Caco-2 (cell line): ENCODE measurements at regions not wholly inside any gene's neighbourhood (a gene's known extent, or its start where the extent isn't known, plus 50 kb on each side); places are given as distances from the start of the nearest gene placed in this dataset.

Source experiments
- BruUV-seq: library from RNA; stranded (reverse); fragments of 400-500 nt; replicated peaks from 2 replicates; lab custom pipeline; 2021; lab: Mats Ljungman, UMichigan
- CTCF ChIA-PET: fragments of 300-600 bp; sonication (Branson Sonifier 250); formaldehyde crosslinking; loops from one replicate; lab custom pipeline; 2022; ENCODE audit warnings: antibody characterized with exemption; lab: Charles Lee
- POLR2A ChIA-PET: fragments of 300-600 bp; sonication (Branson Sonifier 250); formaldehyde crosslinking; loops from one replicate; lab custom pipeline; 2022; ENCODE audit warnings: antibody characterized with exemption; lab: Charles Lee
- DNase-seq, 2 experiments: peaks; one replicate each; pipeline versions ENCODE4 v3.0.0 to v3.0.0-alpha.2; 2020 to 2022
- H3K27me3 ChIP-seq: replicated peaks from 2 replicates; pipeline ENCODE4 v1.6.0; 2011; ENCODE audit warnings: low read length; ENCODE audit not compliant: control insufficient read depth, insufficient read depth
- H3K36me3 ChIP-seq: 2 replicates; pipeline ENCODE4 v1.5.1; 2011; ENCODE audit warnings: low read length; ENCODE audit not compliant: control insufficient read depth, insufficient read depth
- H3K4me1 ChIP-seq: fragments of 250-450 bp; sonication (Bioruptor Pico); 2 replicates; pipeline ENCODE4 v1.5.1; 2020; ENCODE audit warnings: mild to moderate bottlenecking
- H3K4me3 ChIP-seq: 2 replicates; pipeline ENCODE4 v1.5.1; 2011; ENCODE audit warnings: low read depth, mild to moderate bottlenecking, control low read depth, low read length
- H3K9me3 ChIP-seq: fragments of 250-450 bp; sonication (Bioruptor Pico); 2 replicates; pipeline ENCODE4 v1.5.1; 2020; ENCODE audit warnings: mild to moderate bottlenecking, moderate library complexity
- H3K27ac Mint-ChIP-seq: one replicate; pipeline ENCODE4 v1.8.0; 2022; ENCODE audit warnings: mixed read lengths; ENCODE audit not compliant: unreplicated experiment
- H3K27me3 Mint-ChIP-seq: one replicate; pipeline ENCODE4 v1.8.0; 2022; ENCODE audit warnings: mixed read lengths; ENCODE audit not compliant: insufficient read depth, unreplicated experiment
- H3K36me3 Mint-ChIP-seq: one replicate; pipeline ENCODE4 v1.8.0; 2022; ENCODE audit warnings: mild to moderate bottlenecking, mixed read lengths; ENCODE audit not compliant: insufficient read depth, unreplicated experiment
- H3K4me1 Mint-ChIP-seq: one replicate; pipeline ENCODE4 v1.8.0; 2022; ENCODE audit warnings: low read depth, mixed read lengths; ENCODE audit not compliant: unreplicated experiment
- H3K4me3 Mint-ChIP-seq: one replicate; pipeline ENCODE4 v1.8.0; 2022; ENCODE audit warnings: mild to moderate bottlenecking, moderate library complexity, mixed read lengths; ENCODE audit not compliant: unreplicated experiment
- H3K9me3 Mint-ChIP-seq: one replicate; pipeline ENCODE4 v1.8.0; 2022; ENCODE audit warnings: mixed read lengths; ENCODE audit not compliant: unreplicated experiment
- intact Hi-C: fragments of 100-400 bp; cut with micrococcal nuclease; formaldehyde crosslinking; loops from one replicate; pipeline ENCODE4 v1.10.0; 2022; ENCODE audit not compliant: unreplicated experiment
- TF ChIP-seq, protein P1 (sequence below), 2 experiments: fragments of 200-600 bp in 1 of 2; IDR thresholded peaks; 1 replicate in 1 of 2; 2 replicates in 1 of 2; pipeline versions ENCODE4 v1.5.1 to v1.8.0; 2011 to 2022; ENCODE audit warnings: antibody characterized with exemption in 1 of 2, control low read depth in 1 of 2, inconsistent platforms in 1 of 2, low read depth in 1 of 2, low read length in 1 of 2, mild to moderate bottlenecking in 1 of 2, moderate library complexity in 1 of 2; ENCODE audit not compliant: insufficient read depth in 1 of 2, severe bottlenecking in 1 of 2, unreplicated experiment in 1 of 2

DNA sequence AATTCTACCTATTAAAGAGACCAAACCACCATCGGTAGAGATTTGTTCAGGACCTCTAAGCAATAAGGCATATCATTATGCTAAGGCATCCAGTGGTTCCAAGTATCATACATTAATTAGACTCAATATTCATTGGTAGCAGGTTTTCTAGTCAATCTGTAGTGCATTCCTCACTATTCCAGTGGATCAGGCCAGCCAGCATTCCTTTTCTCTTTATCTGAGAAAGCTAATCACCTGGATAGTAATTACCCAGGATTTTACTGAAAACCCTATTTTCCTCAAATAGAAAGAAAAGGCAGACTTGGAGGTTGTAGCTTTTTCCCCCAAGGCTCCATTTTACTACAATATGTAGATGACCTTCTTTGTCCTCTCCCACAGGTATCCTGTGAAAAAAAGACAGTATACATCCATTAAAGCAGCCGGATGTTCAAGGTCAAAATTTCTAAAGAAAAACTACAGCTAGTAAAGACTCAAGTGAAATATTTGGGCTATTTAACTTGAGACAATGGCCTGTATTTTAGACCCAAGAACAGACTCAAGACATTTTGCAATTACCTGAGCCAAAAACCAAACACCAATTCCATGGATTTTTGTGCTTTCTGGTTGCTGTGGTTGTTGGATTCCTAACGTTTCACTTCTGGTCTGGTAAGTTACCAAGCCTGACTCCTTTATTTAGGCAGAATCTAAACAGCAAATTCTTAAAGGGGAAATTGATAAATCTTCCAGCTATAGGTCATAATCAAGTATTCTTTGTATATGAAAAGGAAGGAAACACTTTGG lies 149.1 kb upstream of the MOCS1 start:
- ChIA-PET POLR2A (no interaction called here), CTCF (no interaction called here)
- TF ChIP-seq, protein P1, sequence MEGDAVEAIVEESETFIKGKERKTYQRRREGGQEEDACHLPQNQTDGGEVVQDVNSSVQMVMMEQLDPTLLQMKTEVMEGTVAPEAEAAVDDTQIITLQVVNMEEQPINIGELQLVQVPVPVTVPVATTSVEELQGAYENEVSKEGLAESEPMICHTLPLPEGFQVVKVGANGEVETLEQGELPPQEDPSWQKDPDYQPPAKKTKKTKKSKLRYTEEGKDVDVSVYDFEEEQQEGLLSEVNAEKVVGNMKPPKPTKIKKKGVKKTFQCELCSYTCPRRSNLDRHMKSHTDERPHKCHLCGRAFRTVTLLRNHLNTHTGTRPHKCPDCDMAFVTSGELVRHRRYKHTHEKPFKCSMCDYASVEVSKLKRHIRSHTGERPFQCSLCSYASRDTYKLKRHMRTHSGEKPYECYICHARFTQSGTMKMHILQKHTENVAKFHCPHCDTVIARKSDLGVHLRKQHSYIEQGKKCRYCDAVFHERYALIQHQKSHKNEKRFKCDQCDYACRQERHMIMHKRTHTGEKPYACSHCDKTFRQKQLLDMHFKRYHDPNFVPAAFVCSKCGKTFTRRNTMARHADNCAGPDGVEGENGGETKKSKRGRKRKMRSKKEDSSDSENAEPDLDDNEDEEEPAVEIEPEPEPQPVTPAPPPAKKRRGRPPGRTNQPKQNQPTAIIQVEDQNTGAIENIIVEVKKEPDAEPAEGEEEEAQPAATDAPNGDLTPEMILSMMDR (IDR thresholded peaks at IDR 0.05; ENCODE audit: insufficient read depth in 1 of 2, low read depth in 1 of 2, low read length in 1 of 2, severe bottlenecking in 1 of 2, unreplicated experiment in 1 of 2) = no peak
- Mint-ChIP-seq H3K4me3 (no peak overlapping the region), H3K36me3 (no peaks in the 10 kb centered on the region), H3K4me1 (no peaks in the 10 kb centered on the region), H3K27me3 (peaks cover 3% of the 10 kb centered on the region), H3K27ac (no peak overlapping the region), H3K9me3 (no peaks in the 10 kb centered on the region)
- Histone ChIP-seq H3K9me3 (no peaks in the 10 kb centered on the region), H3K27me3 (no peaks in the 10 kb centered on the region), H3K36me3 (no peaks in the 10 kb centered on the region), H3K4me1 (peaks cover 8% of the 10 kb centered on the region), H3K4me3 (no peak overlapping the region)
- DNase-seq = no peak
- intact Hi-C loops = no loop called here
- no TSS peak for BruUV-seq

DNA sequence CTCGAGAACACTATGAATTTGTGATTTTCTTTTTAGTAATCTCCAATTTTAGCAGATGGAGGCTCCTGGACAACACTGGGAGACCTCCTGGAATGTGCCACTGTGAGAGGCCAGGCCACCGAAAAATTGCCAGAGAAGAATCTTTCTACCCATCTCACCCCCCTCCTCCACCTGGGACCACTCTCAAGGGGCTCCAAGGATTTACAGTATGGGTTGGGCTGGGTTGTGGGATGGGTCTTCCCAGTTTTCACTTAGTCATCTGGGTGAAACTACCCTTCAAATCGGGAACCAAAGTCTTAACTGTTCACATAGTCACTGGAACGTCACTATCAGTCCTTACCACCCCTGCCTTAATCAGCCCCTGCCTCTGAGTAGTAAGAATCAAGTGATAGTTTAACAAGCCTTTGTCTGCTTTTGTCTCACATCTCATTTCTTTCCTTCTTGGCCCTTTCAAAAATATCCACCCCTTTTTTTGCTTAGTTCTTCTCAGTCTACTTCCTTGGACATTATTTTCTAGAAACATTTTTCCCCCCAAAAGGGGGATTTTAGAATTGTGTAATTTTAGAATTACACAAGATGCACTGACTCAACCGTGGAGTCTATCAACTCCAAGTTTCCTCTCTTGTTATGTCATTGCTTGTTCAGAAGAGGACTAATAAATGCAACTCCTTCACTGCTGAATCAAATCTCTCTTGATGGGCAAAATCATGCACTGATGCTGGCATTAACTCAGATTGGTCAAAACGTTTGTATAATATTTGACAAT lies 148.2 kb upstream of the MOCS1 start:
- ChIA-PET POLR2A (no interaction called here), CTCF (no interaction called here)
- Mint-ChIP-seq H3K9me3 (no peaks in the 10 kb centered on the region), H3K4me1 (no peaks in the 10 kb centered on the region), H3K27ac (no peak overlapping the region), H3K36me3 (no peaks in the 10 kb centered on the region), H3K4me3 (no peak overlapping the region), H3K27me3 (peaks cover 5% of the 10 kb centered on the region)
- Histone ChIP-seq H3K27me3 (no peaks in the 10 kb centered on the region), H3K4me1 (peaks cover 8% of the 10 kb centered on the region), H3K4me3 (no peak overlapping the region), H3K36me3 (no peaks in the 10 kb centered on the region), H3K9me3 (no peaks in the 10 kb centered on the region)
- DNase-seq = no peak
- TF ChIP-seq, protein P1 (IDR thresholded peaks at IDR 0.05; ENCODE audit: insufficient read depth in 1 of 2, low read depth in 1 of 2, low read length in 1 of 2, severe bottlenecking in 1 of 2, unreplicated experiment in 1 of 2) = no peak
- no TSS peak for BruUV-seq
- intact Hi-C loops = no loop called here

DNA sequence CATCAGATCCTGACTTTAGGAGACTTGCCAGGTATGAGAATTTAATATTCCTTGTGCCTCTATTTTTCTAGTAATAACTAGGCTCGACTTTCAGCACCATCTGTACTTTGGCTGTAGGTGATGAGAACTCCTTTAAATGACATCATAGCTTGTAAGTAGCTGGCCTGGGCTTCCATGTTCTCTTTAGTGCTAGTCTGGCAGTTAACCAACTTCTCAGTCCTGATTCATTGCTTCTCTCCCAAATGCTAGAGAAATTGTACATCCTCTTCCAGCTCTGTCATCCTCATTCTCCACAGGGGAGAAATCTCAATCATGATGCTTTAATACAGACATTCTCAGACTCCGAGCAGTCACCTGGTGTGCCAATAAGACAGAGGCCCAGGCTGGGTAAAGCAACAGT lies 143.5 kb upstream of the MOCS1 start:
- TF ChIP-seq, protein P1 (IDR thresholded peaks at IDR 0.05; ENCODE audit: insufficient read depth in 1 of 2, low read depth in 1 of 2, low read length in 1 of 2, severe bottlenecking in 1 of 2, unreplicated experiment in 1 of 2) = no peak
- H3K36me3 ChIP-seq = no peaks in the 10 kb centered on the region
- peaks cover 9% of the 10 kb centered on the region for H3K4me1 Mint-ChIP-seq
- no peaks in the 10 kb centered on the region for H3K9me3 ChIP-seq
- no TSS peak for BruUV-seq
- ChIA-PET POLR2A (no interaction called here), CTCF (no interaction called here)
- no peaks in the 10 kb centered on the region for H3K4me1 ChIP-seq
- H3K9me3 Mint-ChIP-seq = no peaks in the 10 kb centered on the region
- no peak overlapping the region for H3K4me3 ChIP-seq
- H3K27me3 ChIP-seq = no peaks in the 10 kb centered on the region
- intact Hi-C loops = no loop called here
- H3K27me3 Mint-ChIP-seq = peaks cover 9% of the 10 kb centered on the region
- DNase-seq = no peak
- H3K27ac Mint-ChIP-seq = no peak overlapping the region
- H3K4me3 Mint-ChIP-seq = no peak overlapping the region
- no peaks in the 10 kb centered on the region for H3K36me3 Mint-ChIP-seq
